ES-I3 (cell line): ENCODE measurements at regions not wholly inside any gene's neighbourhood (a gene's known extent, or its start where the extent isn't known, plus 50 kb on each side); places are given as distances from the start of the nearest gene placed in this dataset.

Source experiments
- H3K36me3 ChIP-seq: 2 replicates; pipeline ENCODE4 v1.6.1; 2013; ENCODE audit warnings: mild to moderate bottlenecking, low read length, control low read depth, moderate library complexity; ENCODE audit not compliant: insufficient read depth
- H3K4me1 ChIP-seq: 2 replicates; pipeline ENCODE4 v1.6.1; 2013; ENCODE audit warnings: mild to moderate bottlenecking, control low read depth, low read length; ENCODE audit not compliant: insufficient read depth
- H3K9ac ChIP-seq: 2 replicates; pipeline ENCODE4 v1.6.1; 2013; ENCODE audit warnings: low read depth, mild to moderate bottlenecking, low read length, moderate library complexity
- H3K9me3 ChIP-seq: 2 replicates; pipeline ENCODE4 v1.6.1; 2013; ENCODE audit warnings: mild to moderate bottlenecking, low read length, moderate library complexity; ENCODE audit not compliant: control insufficient read depth, insufficient read depth

DNA sequence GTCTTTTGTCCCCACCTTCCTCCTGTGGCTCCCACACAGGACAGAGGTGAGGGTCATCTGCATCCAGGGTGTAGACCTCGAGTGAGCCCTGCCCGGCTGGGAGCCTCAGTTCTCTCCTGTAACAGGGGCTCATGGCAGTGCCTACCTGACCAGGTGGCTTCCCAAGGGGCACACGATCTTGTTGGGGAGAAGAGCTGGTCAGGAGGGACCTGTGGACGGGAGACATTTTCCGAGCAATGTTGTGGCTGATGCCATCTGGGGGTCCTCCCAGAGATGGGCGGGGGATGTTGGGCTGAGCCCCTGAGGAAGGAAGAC, 51.9 kb downstream of the CEBPB start:
- no peaks in the 10 kb centered on the region for H3K4me1 ChIP-seq
- no peaks in the 10 kb centered on the region for H3K9me3 ChIP-seq
- H3K9ac ChIP-seq: no peak overlapping the region
- H3K36me3 ChIP-seq: no peaks in the 10 kb centered on the region

- peaks cover 1% of the 10 kb centered on the region; the same call in 1 of the 2 replicates for H3K4me1 ChIP-seq
- no peaks in the 10 kb centered on the region for H3K9me3 ChIP-seq
- no peaks in the 10 kb centered on the region for H3K36me3 ChIP-seq
- no peak overlapping the region for H3K9ac ChIP-seq
These were observed 52.4 kb downstream of the CEBPB start for GRCh38 chr20:50242863-50243609.

GRCh38 chr20:50243610-50244351, 53.2 kb downstream of the CEBPB start:
- Histone ChIP-seq H3K9ac (no peak overlapping the region), H3K4me1 (peaks cover 5% of the 10 kb centered on the region; the same call in 1 of the 2 replicates)

GRCh38 chr20:50244352-50245149, 53.9 kb downstream of the CEBPB start:
- Histone ChIP-seq H3K9me3 (no peaks in the 10 kb centered on the region), H3K36me3 (no peaks in the 10 kb centered on the region), H3K9ac (no peak overlapping the region), H3K4me1 (peaks cover 5% of the 10 kb centered on the region; the same call in 1 of the 2 replicates)

More at GRCh38 chr20:50243610-50244351, 53.2 kb downstream of the CEBPB start:
- Histone ChIP-seq H3K9me3 (no peaks in the 10 kb centered on the region), H3K36me3 (no peaks in the 10 kb centered on the region)

DNA sequence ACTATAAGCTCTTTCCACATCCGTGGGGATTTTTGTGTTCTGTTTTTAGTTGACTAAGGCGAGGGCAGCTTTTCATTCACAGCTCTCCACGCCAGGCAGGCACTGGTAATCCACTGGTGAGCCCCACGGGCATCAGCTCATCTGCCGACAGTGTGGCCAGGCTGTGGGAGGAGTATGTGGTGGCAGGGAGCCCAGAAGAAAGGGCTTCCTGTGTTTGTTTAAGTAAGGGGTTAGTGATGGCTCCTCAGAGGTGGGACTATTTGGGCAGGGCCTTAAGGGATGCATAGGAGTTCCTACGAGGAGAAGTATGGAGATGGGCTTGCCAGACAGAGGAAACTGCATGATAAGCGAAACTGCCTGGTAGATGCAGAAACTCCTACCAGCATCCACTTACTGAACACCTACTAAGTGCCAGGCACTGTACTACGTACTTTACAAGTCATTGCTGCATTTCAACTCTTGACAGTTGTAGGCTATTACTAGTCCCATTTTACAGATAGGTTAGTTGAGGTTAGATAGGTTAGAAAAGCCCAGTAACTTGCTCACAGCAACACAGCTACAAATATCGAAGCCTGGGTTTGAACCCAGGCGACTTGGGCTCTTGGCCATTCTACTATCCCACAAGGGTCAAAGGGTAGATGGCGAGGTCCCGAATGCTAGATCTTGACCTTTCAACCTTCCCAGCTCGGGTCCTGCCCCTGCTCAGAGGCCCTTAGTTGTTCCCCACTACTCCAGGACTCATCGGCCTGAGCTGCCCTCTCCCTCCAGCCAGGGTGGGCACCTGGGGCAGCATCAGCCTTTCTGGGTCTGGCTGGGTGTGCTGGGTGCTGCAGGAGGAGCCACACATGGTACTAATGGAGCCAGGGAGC, 55.1 kb downstream of the CEBPB start:
- Histone ChIP-seq H3K36me3 (no peaks in the 10 kb centered on the region), H3K9ac (no peak overlapping the region), H3K4me1 (peaks cover 5% of the 10 kb centered on the region; the same call in 1 of the 2 replicates), H3K9me3 (no peaks in the 10 kb centered on the region)

GRCh38 chr20:50246367-50247195, 56.0 kb downstream of the CEBPB start:
- H3K9ac ChIP-seq: no peak overlapping the region

GRCh38 chr20:50247196-50248094, 56.8 kb downstream of the CEBPB start:
- Histone ChIP-seq H3K36me3 (no peaks in the 10 kb centered on the region), H3K9ac (no peak overlapping the region), H3K4me1 (peaks cover 5% of the 10 kb centered on the region; the same call in 1 of the 2 replicates), H3K9me3 (no peaks in the 10 kb centered on the region)

More at GRCh38 chr20:50246367-50247195, 56.0 kb downstream of the CEBPB start:
- Histone ChIP-seq H3K36me3 (no peaks in the 10 kb centered on the region), H3K9me3 (no peaks in the 10 kb centered on the region), H3K4me1 (peaks cover 5% of the 10 kb centered on the region; the same call in 1 of the 2 replicates)

GRCh38 chr20:50248104-50248641, 57.5 kb downstream of the CEBPB start:
- H3K36me3 ChIP-seq: no peaks in the 10 kb centered on the region
- peaks cover 7% of the 10 kb centered on the region; the same call in 1 of the 2 replicates for H3K4me1 ChIP-seq
- H3K9ac ChIP-seq: no peak overlapping the region
- H3K9me3 ChIP-seq: no peaks in the 10 kb centered on the region

GRCh38 chr20:50249447-50250388, 59.1 kb downstream of the CEBPB start:
- H3K9me3 ChIP-seq: no peaks in the 10 kb centered on the region
- H3K36me3 ChIP-seq: no peaks in the 10 kb centered on the region
- H3K4me1 ChIP-seq: peaks cover 8% of the 10 kb centered on the region; the same call in 1 of the 2 replicates
- no peak overlapping the region for H3K9ac ChIP-seq

DNA sequence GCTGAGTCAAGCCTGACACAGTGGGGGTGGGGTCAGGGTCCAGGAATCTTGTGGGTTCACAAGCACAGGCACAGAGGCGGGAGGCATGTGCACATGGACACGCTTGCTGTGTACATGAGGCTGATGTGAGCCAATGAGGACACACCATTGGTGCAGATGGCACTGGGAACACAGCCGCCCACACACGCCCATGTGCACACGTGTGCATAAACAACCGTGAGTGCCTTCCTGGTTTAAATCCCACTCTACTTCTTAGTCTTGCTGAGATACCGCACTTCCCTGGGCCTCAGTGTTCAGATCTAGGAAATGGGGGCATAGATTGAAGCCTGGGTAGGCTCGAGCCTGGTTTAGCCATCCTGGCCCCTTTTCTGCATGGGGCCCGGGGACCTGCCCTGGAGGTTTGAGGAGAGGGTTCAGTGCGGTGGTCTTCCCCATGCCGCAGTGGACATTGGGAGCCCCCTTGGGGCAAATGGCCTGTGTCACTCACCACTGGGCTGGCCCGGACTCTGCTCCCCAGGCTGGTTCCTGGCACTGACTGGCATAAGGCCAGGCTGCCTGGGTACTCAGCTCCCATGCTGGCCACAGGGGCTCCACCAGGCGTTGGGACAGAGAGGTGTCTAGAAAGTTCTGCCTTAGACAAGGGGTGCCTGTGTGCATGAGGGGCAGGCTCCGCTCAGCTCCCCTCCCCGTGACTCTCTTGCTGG, 60.2 kb downstream of the CEBPB start:
- H3K9me3 ChIP-seq: no peaks in the 10 kb centered on the region
- peaks cover 8% of the 10 kb centered on the region; the same call in 1 of the 2 replicates for H3K4me1 ChIP-seq
- no peak overlapping the region for H3K9ac ChIP-seq
- H3K36me3 ChIP-seq: no peaks in the 10 kb centered on the region

GRCh38 chr20:50251383-50251748, 60.7 kb downstream of the CEBPB start:
- peaks cover 12% of the 10 kb centered on the region; the same call in 1 of the 2 replicates for H3K4me1 ChIP-seq
- H3K36me3 ChIP-seq: no peaks in the 10 kb centered on the region
- H3K9ac ChIP-seq: no peak overlapping the region
- H3K9me3 ChIP-seq: no peaks in the 10 kb centered on the region
